GM06990 (cell line): ENCODE measurements at regions not wholly inside any gene's neighbourhood (a gene's known extent, or its start where the extent isn't known, plus 50 kb on each side); places are given as distances from the start of the nearest gene placed in this dataset.

ENCODE experiments used
- DNase-seq: peaks from one replicate; pipeline ENCODE4 v3.0.0-alpha.2; 2011; ENCODE audit not compliant: insufficient read length; ENCODE audit errors: extremely low read depth
- H3K27me3 ChIP-seq: replicated peaks from 2 replicates; pipeline ENCODE4 v1.6.0; 2011; ENCODE audit warnings: low read length; ENCODE audit not compliant: control insufficient read depth, insufficient read depth
- H3K36me3 ChIP-seq: 2 replicates; pipeline ENCODE4 v1.5.1; 2011; ENCODE audit warnings: low read length; ENCODE audit not compliant: control insufficient read depth, insufficient read depth
- H3K4me3 ChIP-seq: replicated peaks from 2 replicates; pipeline ENCODE4 v1.5.1; 2011; ENCODE audit warnings: low read depth, mild to moderate bottlenecking, control low read depth, low read length
- TF ChIP-seq, protein P1 (sequence below): IDR thresholded peaks from 2 replicates; pipeline ENCODE4 v1.5.1; 2011; ENCODE audit warnings: low read length, control low read depth, mild to moderate bottlenecking, inconsistent platforms; ENCODE audit not compliant: insufficient read depth, poor library complexity, severe bottlenecking

DNA sequence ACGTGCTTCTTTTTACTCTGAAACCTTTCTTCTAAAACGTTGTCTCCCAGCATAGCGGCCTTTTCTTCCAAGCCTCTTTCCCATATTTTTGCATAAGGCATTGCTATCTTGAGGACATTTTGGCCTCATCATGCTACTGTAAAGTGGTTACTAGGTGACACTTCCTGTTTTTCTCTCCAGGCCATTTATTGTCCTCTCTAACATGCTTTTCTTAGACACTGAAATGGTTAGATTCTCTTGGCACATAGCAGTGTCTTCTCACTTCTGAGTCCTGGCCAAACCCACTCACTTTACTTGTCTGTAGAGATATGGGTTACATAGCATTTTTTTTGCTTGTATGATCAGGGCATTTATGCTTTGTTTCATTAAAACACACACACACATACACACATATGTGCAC lies 50.1 kb upstream of the KCNH7 start:
- Histone ChIP-seq H3K27me3 (no peaks in the 10 kb centered on the region), H3K4me3 (no peak overlapping the region), H3K36me3 (no peaks in the 10 kb centered on the region)
- DNase-seq: no peak
- TF ChIP-seq, protein P1, sequence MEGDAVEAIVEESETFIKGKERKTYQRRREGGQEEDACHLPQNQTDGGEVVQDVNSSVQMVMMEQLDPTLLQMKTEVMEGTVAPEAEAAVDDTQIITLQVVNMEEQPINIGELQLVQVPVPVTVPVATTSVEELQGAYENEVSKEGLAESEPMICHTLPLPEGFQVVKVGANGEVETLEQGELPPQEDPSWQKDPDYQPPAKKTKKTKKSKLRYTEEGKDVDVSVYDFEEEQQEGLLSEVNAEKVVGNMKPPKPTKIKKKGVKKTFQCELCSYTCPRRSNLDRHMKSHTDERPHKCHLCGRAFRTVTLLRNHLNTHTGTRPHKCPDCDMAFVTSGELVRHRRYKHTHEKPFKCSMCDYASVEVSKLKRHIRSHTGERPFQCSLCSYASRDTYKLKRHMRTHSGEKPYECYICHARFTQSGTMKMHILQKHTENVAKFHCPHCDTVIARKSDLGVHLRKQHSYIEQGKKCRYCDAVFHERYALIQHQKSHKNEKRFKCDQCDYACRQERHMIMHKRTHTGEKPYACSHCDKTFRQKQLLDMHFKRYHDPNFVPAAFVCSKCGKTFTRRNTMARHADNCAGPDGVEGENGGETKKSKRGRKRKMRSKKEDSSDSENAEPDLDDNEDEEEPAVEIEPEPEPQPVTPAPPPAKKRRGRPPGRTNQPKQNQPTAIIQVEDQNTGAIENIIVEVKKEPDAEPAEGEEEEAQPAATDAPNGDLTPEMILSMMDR: no peak
